Stimulated activated naive CD4-positive, alpha-beta T cell treated with Interleukin-2 at 50 U/mL for 16 hours (primary cell): ENCODE measurements at regions not wholly inside any gene's neighbourhood (a gene's known extent, or its start where the extent isn't known, plus 50 kb on each side); places are given as distances from the start of the nearest gene placed in this dataset.

ENCODE experiments used
- DNase-seq: peaks from one replicate; lab custom pipeline; 2025; lab: John Stamatoyannopoulos, UW

DNA sequence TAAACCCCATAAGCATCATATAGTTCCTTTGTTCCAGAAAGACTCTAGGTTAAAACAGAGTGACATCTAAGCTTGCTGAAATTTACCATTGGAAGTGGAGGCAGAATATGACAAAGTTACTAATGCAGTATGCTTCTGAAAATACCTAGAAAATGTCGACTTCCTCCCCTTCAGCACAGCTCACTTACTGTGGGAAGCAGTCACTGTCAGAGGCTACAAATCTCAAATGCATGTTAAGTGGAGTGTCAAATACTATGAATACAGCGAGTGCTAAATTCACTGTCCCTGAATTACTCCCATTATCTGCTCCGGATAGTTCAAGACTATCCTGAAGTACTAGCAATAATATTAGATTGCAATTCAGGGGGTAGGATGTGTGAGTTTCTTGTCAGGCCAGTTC is 1454.6 kb downstream of the AACS start:
- DNase-seq = no peak

DNA sequence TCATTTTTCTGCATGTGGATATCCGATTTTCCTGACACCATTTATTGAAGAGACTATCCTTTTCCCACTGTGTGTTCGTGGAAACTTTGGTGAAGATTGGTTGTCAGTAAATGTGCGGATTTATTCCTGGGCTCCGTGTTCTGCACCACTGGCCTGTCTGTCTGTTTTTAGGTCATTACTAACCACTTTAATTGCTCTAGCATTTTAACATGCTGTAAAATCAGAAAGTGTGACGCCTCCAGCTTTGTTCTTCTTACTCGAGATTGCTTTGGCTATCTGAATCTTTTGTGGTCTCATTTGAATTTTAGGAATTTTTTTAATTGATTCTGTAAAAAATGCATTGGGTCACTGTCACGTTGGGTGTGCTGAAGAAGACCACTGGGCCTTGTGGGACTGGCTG is 1458.7 kb downstream of the AACS start:
- DNase-seq = no peak

DNA sequence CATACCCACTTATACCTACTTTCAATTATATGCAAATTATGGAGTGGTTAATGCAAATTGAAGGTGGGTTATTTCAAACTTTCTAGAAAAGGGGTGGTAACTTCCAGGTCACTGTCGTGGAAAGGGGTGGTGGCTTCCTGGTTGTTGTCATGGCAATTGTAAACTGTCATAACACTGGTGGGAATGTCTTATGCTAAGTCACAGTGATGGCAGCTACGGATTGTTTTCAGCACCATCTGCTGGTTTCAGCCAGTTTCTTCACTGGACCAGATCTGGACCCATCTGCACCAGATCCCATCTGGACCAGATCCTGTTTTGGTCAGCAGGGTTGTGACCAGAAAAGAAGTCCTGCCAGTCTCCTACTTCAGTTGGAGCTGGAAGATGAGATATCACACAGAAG is 1469.3 kb downstream of the AACS start:
- no peak for DNase-seq

DNA sequence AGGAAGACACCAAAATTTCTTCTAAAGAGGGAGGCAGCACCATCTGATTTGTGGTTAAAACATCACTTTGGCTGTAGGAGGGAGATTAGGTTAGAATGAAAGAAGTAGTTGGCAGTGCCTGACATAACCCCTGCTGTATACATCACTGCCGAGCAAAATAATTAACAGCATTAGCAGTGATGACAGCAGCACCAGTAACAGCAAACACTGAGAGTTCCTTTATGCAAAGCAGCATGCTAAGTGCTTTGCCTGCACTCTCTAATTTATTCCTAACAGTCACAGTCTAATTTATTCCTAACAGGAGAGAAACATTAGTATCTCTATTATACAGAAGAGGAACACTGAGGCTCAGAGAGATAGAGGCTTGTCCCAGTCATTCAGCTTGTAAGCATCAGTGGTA is 1469.7 kb downstream of the AACS start:
- no peak for DNase-seq

DNA sequence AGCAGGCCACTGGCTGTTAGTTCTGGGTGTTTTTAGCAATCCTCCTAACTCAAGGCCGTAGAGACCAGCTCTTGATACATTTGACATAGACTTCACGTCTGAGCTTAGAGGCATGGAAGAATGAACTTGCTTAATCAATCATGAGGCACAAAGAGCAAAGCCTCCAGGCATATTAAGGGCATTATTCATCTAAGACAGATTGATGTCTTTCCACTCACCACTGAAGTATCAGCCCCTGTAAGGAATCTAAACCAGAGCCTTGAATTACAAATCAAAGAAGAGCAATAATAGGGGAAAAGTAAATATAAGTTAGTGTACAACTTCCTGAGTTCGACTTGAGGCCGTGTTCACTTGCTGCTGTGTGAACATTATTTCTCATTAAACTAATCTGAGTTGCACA is 1470.7 kb downstream of the AACS start:
- no peak for DNase-seq

DNA sequence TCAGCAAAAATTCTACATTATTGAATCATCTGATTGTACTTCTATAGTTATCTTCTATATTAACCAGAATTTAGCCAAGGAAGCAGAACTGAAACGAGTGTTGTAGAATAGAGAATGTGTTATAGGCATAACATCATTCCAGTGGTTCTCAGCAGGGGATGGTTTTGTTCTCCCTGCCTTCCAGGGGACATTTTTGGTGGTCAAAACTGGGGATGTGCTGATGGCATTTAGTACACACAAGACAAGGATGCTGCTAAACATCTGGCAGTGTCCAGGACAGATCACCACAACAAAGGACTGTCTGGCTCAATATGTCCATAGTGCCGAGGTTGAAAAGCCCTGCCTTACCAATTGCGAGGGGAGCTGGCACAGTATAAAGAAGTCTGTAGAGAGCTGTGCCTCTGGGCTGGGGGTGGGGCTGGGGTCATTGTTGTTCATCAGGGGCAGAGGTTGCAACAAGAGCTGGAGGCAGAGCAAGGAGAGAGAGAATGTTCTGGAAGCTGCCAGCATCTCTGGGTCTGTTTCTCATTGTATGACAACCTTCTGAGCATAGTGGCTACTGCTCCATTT is 1472.8 kb downstream of the AACS start:
- no peak for DNase-seq

DNA sequence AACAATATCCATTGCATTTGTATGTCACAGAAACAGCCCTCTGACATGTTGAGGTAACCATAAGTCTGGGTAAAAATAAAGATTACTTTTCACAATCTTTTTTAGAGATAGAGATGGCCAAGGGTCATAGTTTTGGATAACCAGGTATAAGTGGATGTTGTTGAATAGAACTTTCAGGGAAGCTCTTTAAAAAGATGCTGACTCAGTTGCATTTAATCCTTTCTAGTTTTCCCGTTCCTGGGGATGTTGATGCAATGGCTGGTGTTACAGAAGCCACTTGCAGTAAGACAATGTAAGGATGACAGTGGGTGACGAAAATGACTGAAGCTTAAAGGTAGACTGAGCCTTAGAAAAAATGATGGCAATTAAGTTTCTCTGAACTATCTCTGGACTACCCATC is 1473.7 kb downstream of the AACS start:
- no peak for DNase-seq

DNA sequence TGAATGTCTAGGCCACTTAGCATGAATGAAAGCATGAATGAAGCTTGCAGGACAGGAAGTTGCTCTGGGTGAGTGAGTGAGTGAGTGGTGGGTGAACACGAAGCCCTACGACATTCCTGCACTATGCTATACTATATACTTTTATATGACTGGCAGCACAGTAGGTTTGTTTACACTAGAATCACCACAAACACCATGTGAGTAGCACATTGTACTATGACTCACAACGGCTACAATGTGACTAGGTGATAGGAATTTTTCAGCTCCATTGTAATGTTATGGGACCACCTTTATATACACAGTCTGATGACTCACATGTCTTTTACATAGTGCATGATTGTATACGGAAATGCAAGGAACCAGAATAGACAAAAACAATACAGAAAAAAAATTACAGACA is 1480.2 kb downstream of the AACS start:
- DNase-seq = no peak

DNA sequence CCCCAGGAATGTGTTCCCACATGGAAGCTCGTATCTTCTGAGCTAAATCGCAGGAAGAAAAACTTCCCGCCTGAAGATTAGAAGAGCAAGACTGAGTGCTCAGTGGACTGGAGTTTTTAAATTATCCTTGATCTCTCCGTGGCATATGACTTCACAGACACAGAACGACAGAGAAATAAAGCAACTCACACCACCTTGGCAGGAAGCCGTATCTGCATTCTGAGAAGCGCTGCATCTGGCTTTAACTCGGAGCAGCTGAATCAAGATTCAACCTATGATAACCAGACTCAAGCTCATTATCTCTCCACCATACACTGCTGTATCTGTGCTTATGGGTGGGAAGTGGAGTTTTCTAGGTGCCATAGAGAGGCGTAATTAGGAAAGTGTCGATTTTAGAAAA is 1482.7 kb downstream of the AACS start:
- no peak for DNase-seq

DNA sequence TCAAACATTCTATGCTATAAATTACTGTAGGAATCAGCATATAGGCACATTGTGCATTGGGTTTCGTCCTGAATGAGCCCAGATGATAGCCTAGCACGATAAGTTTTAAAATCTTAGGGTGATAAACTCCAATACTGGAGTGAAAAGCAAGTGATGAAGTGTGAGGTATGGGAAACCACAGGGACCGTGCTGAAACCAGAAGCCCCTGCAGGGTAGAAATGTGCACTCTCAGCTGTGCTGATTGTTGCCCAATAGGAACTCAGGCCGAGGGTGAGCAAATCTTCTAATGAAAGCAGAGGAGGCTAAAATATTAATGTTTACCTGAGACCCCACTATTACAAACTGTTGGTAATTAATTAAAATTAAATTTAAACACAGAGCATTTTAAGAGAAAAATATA is 1486.6 kb downstream of the AACS start:
- no peak for DNase-seq

DNA sequence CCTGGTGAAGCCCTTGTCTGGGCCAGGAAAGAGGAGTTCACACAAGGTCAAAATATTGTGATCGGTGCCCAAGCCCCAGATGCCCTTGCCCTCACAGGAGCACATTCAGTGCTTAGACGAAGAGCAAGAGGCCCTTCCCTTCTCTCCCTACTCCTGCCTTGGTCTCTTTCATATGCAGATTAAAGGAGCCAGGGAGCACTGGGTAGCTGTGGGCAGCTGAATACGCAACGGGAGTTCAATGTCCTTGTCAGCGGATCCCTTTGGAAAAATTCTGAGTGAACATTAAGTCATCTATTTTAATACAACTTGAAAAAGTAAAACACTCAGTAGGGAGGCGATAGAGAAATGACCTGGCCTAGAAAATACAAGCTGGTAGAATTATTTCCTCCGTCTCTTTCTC is 1489.4 kb downstream of the AACS start:
- DNase-seq = no peak

DNA sequence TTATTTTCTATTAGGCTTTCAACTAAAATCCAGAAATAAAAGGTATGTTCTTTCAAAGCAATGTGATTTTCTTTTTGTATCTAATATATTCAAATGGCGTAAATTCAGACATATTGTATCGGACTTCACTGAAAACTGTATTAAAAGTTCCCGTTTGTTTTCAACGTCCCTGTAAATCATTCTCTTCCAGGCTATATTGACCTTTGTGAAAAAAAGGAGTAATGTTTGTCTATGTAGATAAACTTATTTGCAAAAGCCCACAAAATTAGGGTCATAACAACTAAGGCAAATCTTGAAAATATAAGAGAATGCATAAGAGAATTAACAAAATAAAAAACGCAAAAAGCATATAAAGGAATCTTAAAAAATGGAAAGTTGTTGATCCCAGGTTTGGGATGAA is 1492.4 kb downstream of the AACS start:
- no peak for DNase-seq

DNA sequence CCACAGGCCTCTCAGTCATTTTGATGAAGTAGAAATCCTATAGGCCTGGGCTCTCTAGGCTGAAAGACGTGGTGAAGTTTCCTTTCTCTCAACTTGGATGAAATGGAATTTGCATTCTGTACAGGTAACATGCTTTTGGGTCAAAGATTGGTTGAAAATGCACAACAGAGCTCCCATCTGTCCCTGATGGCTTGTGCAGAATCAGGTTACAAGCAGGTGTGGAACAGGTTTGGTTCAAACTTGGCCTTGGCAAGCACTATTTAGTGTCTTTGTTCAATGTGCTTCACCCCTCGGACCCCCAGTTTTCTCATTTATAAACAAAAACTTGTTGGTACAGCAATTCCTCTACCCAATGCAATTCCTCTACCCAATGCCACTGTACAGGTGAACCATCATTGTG is 1493.0 kb downstream of the AACS start:
- no peak for DNase-seq

DNA sequence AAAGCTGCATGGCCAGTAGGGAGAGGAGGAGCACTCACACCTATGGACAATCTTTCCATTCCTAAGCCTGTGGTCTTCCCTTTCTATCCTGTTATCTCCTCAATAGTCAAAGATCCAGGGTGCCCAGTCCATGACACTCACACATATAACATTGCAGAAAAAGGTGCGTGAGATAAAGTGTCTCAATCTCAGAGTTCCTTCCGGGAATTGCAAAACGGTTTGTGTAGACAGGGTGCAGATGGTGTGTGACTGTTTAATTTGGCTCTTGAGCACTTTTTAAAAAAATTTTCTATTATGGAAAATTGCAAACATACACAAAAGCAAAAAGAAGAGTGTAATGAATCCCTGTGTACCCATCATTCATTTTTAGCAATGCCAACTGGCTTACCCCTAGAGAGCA is 1493.6 kb downstream of the AACS start:
- DNase-seq = no peak

DNA sequence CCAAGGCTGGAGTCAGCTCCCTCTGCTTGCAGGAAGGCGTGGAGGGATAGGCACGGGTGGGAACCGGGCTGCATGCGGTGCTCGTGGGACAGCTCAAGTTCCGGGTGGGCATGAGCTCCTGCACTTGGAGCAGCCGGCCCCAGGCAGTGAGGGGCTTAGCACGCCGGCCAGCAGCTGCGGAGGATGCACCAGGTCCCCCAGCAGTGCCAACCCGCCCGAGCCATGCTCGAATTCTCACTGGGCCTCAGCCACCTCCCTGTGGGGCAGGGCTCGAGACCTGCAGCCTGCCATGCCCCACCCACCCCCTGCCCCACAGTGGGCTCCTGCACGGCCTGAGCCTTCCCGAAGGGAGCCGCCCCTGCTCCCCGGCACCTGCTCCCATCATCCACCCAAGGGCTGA is 1501.8 kb downstream of the AACS start:
- DNase-seq = no peak

DNA sequence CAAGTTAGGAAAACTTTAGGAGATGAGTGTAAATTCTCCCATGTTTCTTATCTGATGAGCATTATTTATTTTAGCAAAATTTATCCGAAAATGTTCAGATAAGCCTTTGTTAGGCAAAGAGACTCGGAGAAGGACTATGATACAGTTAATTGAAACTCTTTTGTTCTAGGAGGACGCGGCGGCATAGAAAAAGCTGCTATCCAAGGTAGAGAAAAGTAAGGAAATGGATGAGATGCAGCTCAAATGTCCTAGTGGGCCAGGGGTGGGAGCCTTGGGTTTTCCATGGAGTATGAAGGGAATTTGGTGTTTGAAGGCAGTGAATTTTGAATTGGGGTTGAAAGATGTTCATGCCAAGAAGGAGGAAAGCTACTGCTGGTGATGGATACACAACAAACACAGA is 1504.5 kb downstream of the AACS start:
- DNase-seq = no peak

DNA sequence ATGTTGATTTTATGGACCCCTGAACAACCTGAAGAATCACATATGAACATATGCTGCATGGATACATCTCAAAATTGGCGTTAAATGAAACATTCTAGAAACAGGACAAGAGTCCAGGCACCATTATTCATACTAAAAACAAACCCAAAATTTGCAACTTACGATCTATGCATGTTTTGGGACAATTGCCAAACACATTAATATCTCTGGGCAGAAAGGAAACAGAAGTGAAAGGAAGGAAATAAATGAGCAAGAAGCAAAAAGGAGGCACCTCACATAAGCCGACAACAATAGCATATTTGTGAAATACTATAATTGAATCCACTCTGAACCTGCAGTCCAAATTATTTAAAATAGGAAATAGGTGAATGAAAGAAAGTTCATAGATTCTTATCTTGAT is 1505.3 kb downstream of the AACS start:
- no peak for DNase-seq

DNA sequence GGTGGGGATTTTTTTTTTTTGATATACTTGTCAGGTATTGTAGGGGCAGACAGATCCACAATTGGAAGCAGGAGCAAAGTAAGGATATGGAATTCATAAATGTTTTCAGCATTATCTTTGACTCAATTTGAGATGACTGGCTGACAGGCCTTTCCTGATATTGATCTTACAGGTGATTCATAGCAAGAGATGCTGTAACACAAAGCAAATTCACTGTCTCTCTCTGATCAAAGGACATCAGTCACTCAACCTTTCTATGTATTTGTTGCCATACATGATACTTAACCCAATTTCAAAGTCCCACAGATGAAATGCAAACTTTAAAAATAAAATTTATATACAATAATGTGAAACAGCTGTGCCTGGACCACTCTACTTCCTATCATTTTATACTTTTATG is 1506.9 kb downstream of the AACS start:
- no peak for DNase-seq

DNA sequence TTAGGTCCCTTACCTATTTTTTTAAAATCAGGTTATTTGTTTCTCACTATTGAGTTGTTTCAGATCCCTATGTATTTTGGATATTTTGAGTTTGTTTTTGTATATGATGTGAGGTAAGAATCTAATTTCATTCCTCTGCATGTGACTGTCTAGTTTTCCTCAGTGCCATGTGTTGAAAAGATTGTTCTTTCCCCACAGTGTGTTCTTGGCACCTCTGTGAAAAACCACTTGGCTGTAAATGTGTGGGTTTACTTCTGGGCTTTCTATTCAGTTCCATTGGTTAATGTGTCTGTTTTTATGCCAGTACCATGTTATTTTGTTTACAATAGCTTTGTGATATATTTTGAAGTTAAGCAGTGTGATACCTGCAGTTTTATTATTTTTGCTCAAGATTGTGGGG is 1516.4 kb downstream of the AACS start:
- no peak for DNase-seq

DNA sequence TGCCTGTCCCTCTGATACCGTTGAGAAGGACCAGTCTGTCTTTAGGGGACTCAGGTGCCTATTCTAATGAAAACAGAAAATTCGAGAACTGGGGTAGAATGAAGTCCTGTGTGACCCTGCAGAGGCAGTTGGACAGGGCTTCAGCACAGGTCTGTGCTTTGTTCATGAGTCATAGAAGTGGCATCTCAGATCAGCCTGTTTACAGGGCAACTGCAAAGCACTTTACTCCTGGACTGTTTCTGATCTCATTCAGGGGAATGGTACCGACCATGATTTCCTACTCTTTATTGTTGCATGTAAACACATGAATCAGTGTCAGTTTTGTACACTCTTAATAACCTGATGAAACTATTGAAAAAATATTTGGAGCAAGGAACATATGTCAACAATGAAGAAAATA is 1517.0 kb downstream of the AACS start:
- no peak for DNase-seq

DNA sequence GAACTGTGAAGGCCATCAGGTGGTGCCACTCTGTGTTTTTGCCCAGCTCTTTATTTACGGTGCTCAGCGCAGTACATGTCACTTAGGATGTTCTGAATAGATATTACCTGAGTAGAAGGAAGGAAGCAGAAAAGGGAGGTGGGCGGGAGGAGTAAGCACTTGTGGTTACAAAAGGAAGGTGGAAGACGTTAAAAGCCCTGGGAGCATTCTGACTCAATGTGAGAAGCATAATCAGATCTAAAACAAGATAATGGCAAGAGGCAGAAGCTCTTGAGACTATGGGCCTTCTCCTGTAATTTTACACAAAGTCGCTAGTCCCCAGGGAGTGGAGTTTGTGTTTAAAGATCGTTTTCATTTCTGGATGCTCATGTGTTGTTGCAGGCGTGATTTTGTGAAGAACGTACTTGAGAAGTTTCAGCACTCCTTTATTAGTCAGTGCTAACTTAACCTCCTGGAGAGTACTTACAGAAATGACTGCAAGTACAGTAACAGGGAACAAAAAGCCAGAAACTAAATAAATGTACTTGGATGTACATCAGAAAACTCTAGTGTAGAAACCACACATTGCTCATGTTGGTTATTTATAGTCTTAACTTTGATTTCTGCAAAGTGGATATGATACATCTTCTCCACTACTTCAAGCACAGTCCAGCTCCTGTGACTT is 1523.5 kb downstream of the AACS start:
- DNase-seq = peak; percentile 8

DNA sequence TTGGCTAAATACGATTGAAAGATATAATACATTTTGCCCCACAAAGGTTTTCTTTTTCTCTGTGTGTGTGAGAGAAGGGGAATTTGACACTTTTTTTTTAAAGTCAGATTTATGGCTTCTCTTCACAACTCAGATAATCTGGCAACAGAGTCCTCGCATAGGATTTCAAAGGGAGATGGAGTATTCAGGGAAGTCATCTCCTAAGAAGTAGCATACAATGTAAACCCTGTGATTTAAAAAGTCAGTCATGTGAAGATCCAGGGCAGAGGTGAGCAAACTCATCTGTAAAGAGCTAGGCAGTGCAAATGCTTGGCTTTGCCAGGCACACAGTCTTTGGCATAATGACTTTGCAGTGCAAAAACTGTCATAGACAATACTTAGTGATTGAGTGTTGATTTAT is 1526.3 kb downstream of the AACS start:
- no peak for DNase-seq

DNA sequence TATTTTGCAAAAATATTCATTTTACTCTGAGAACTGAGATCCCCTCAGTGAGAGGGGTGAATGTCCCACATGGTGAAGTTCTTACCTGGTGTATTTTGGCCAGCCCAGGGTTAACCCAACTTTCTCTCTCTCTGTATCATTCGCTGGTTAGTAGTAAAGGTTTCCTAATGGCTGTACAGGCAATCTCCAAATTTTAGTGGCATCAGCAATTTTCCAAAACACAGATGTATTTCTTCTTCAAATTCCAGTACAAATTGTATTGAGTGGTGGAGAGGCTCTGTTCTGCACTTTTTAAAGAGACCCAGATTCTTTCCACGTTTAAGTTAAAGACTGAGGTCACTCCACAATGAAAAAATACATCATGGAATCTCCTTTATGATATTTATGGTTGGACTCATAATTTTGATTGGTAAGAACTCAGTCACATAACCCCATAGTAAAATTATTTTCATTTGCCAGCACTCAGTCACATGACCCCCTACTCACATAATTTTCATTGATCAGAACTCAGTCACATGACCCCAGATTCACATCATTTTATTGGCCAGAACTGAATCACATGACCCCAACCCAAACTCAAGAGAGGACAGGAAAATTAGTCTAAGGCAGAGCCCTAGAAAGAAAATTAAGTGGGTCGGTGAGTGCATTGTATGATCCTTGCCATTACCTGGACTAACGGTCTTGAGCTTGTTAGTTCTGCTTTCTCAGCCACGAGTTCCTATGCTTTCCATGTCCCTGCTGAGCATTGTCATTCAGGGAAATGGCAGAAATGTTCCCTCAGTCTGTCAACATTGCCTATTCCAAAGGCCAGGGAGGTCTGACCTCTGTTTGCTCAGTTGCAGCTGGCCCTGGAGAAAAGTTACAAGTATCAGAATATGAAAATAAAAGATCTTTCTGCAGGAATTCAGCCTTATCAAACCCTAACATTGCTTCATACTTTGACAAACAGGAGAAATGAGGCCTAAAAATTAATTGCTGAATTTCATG is 1536.2 kb downstream of the AACS start:
- no peak for DNase-seq
